ENCODE measurements at regions not wholly inside any gene's neighbourhood (a gene's known extent, or its start where the extent isn't known, plus 50 kb on each side); places are given as distances from the start of the nearest gene placed in this dataset.
A peak's percentile ranks its signal among the peaks of the same experiment; 100 is the strongest.

- DNase-seq (ENCODE audit: insufficient read length, low spot score): no peak
- TF ChIP-seq CTCF (IDR thresholded peaks at IDR 0.05; ENCODE audit: insufficient read depth, missing control alignments): no peak
- FAIRE-seq: no peak
Measured at GRCh38 chr2:221198309-221198708, 373.8 kb downstream of the EPHA4 start.

- no peak for TF ChIP-seq CTCF (IDR thresholded peaks at IDR 0.05; ENCODE audit: insufficient read depth, missing control alignments)
- DNase-seq (ENCODE audit: insufficient read length, low spot score) (no peak), FAIRE-seq (no peak)
Measured at GRCh38 chr2:221200184-221200839, 371.8 kb downstream of the EPHA4 start.

GRCh38 chr2:221202431-221202830, 369.7 kb downstream of the EPHA4 start:
- FAIRE-seq: peak; percentile 11
- DNase-seq (ENCODE audit: insufficient read length, low spot score): no peak
- TF ChIP-seq CTCF (IDR thresholded peaks at IDR 0.05; ENCODE audit: insufficient read depth, missing control alignments): no peak

- DNase-seq (ENCODE audit: insufficient read length, low spot score) (no peak), FAIRE-seq (no peak)
Measured at GRCh38 chr2:221203125-221203524, 369.0 kb downstream of the EPHA4 start.

GRCh38 chr2:221203856-221204255, 368.2 kb downstream of the EPHA4 start:
- DNase-seq (ENCODE audit: insufficient read length, low spot score) (no peak), FAIRE-seq (peak; percentile 71)
- TF ChIP-seq CTCF (IDR thresholded peaks at IDR 0.05; ENCODE audit: insufficient read depth, missing control alignments): no peak

More at GRCh38 chr2:221203125-221203524, 369.0 kb downstream of the EPHA4 start:
- no peak for TF ChIP-seq CTCF (IDR thresholded peaks at IDR 0.05; ENCODE audit: insufficient read depth, missing control alignments)

GRCh38 chr2:221204699-221205098, 367.4 kb downstream of the EPHA4 start:
- no peak for TF ChIP-seq CTCF (IDR thresholded peaks at IDR 0.05; ENCODE audit: insufficient read depth, missing control alignments)
- DNase-seq (ENCODE audit: insufficient read length, low spot score) (no peak), FAIRE-seq (no peak)

GRCh38 chr2:221205103-221205673, 366.9 kb downstream of the EPHA4 start:
- TF ChIP-seq CTCF (IDR thresholded peaks at IDR 0.05; ENCODE audit: insufficient read depth, missing control alignments): no peak
- DNase-seq (ENCODE audit: insufficient read length, low spot score): no peak

More at GRCh38 chr2:221205103-221205673, 366.9 kb downstream of the EPHA4 start:
- FAIRE-seq: peak; percentile 73
